IPS-NIHi7 (cell line): ENCODE measurements at regions not wholly inside any gene's neighbourhood (a gene's known extent, or its start where the extent isn't known, plus 50 kb on each side); places are given as distances from the start of the nearest gene placed in this dataset.
"Not testable (repeated sequence)": the region's sequence is repeated elsewhere in the genome, so short reads cannot be mapped to it uniquely, and the experiment has no call there.

ENCODE experiments used
- DNase-seq: peaks from one replicate; pipeline ENCODE4 v3.0.0; 2012; ENCODE audit warnings: mixed read lengths; ENCODE audit errors: extremely low spot score

DNA sequence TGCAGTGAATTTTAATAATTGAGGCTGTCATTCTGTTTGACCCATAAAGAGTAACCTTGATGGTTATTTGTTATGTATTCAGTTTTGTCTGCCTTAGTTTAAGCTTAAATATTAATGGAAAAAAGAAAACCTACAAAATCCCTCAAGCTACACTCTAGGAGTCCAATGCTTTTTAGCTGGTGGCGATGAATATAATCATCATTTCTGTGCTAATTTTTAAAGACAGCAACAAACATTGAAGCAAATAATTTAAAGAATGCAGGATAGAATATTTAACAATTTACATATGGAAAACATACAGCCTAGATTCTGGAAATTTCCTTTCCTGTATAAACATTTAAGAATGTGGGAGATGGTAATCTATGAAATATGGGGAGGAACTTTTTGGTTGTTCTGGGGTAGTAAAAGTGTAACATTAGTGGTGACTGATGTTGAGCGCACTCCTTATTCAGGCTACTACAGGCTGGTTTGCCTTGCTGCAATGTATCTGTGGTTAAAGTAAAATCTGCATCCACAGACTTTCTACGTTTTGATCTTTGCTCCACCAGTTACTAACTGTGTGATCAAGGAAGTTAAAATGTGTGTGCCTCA, 287.9 kb upstream of the DEFB112 start:
- DNase-seq: no peak

DNA sequence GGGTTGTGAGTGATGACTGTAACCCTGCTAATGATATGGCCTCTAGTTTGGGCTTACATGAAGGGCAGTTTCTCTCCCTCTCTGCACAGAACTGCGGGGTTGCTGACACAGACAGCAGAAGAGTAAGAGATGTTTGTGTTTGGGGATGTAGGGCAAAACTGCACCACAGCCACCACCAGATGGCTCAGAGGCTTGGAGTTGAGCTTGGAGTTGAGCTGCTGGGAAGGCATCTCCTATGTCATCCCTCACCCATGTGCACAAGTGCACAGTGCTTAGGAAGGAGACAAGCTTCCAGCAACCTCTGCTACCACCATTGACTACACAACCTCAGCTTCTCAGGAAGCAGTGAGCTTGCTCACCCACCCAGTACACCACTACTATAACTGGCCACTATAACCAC, 303.9 kb upstream of the DEFB112 start:
- peak; percentile 16 for DNase-seq

DNA sequence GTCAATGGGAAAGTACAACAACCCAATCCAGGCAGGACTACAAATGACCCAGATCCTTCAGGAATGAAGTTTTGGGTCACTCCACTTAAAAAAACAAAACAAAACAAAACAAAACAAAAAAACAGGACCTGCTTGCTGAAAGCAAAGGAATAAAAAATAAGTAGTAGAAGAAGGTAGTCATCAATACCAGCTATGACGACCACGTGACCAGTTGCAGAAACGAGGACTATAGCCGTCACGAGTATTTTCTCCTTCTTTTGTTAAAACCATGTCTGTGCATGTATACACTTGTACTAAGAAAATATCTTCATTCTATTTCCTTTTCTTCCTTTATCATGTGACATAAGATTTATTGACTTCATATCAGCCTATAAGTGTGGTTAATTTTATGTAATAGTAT, 308.4 kb upstream of the DEFB112 start:
- DNase-seq: no peak

DNA sequence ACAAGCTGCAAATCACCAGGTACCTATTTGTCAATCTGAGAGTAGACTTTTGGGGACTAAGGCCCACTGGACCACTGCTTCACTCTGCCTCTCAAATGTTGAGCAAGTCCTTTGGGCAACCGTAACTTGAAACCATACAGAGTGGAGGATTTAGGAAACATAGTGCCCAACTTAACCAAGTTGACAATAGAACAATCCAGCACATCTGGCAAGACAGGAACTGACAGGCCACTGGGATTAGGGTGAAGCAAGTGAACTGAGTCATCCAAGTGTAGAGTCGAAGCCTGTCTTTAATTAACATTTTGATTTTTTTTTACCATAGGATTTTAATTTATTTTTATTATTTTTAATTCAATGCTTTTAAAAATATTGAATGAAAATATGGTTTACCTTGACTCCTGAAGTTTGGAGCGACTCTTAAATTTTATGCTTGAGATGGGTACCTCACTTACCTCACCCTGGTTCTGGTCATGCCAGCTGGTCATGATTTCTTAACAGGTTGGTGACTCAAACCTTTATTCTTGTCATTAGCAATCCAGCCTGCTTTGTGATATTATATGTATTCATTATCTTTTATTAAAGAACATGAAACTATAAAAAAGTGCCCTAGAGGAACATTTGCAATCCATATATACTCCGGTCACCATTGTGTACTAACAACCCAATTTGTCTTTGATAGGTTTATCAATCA, 312.1 kb upstream of the DEFB112 start:
- no peak for DNase-seq

DNA sequence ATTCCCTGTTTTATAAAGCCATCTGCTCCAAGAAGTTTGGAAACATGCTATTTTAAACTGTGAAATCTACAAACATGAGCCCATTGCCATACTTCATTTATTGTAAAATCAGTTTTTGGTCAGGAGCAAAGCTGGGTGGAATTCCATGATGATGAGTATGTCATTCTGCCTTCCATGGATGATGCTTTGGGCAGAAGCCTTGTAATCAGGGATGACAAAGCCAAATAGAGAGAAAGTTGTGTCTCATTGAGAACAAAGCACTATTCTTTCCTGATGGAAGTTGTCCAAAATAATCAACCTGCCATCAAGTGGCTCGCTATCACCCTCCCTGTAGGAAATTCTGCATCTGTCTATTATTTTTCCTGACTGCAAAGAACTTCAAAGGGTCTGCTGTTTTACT, 313.0 kb upstream of the DEFB112 start:
- no peak for DNase-seq

DNA sequence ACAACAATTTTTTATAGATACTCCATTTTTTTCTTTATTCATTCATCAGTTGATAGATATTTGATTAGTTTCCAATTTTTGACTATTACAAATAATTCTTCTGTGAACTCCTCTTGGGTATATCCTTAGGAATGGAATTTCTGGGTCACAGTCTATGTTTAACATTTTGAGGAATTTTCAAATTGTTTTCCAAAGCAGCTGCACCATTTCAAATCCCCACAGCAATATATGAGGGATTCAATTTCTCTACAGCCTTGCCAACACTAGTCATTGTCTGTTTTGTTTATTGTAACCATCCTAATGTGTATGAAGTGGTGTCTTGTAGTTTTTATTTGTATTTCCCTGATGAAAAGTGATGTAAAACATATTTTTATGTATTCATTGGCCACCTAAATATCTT, 320.3 kb upstream of the DEFB112 start:
- DNase-seq: no peak

DNA sequence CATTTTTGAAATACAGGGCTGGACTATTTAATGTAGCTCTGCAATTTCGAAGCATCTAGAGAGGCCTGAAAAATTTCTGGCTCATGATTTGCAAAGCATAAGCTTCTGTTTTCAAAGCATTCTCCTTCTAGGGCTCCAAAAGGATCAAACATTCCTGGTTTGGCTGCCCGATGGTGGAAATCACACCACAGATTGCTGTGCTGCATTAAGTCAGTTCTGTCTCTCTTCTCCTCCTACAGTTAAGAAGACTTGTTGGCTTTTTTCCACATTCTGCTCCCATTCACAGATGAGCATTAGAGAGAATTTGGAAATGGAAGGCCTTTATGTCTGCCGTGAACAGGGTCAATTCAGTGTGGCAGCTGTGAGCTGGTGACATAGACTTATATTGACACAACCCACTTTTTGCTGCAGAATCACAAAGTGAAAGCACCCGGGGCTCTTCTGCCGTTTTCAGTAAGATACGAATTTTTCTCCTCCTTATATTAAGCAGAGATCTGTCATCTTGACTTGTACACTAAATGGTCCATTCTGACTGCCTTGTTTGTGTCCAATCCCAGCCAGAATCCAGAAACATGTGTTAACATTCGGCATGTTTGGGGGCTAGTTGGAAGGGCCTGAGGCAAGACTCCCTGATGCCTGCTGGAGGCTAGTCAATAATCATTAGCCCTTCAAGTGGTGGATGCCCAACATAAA, 330.8 kb upstream of the DEFB112 start:
- DNase-seq: no peak

DNA sequence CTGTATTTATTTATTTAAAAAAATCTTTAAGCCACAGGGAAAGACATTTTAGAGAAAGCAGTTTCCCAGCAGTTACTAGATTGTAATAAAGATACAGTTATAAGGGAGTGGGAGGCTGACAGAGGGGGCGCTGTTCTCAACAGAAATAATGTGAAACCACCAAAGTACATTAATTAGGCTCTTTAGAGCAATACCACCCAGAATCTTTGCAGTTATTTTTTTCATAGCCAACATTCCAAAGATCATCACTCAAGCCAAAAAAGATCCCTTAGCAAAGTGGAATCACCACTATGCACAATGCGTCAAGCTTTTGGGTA, 331.3 kb upstream of the DEFB112 start:
- DNase-seq: peak; percentile 20

DNA sequence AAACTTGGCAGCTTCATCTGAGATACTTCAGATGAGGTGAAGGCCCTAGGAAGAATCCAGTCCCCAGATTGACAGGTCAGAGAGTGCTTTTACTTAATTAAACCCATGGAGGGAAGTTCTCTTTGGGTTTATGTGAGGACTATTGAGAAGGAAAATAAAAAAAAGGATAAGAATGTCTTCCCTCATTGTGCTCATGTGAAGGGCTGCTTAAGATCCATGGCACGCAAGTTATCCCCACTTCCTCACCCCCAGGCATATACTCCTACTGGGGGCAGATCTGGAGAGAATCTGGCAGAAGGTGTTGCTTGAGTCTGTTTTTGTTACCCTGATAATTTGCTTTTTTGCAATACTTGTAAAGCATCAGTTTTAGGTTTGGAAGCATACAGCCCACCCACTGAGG, 322.9 kb upstream of the TFAP2D start:
- DNase-seq: no peak

DNA sequence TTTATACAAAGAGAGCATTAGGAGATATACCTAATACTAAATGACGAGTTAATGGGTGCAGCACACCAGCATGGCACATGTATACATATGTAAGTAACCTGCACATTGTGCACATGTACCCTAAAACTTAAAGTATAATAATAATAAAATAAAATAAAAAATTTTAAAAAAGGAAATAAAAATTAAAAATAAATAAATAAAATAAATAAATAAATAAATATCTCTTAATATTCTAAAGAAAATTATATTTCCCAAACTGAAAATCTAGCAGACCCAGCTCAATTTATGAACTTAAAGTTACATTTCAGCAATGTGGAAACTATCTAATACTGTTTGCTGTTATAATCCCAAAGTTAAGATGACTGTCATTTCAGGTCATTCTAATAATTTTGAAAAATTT, 319.2 kb upstream of the TFAP2D start:
- DNase-seq: not testable (repeated sequence)

DNA sequence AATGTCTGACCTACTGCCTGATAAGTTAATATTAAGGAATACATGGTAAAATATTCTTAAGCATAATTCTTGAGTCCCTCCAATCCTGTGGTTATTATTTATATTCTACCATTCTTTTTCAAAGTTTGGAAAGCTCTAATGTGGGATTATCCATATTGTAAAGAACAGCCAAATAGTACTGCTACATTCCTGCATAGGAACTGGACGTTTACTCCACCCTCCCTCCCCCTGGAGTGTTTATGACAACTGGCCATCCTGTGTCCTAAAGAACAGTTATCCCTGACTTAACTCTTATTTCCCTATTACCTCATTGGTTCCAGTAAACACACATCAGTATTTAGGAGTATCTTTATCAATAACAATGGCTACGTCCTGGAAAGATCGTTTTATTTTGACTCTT, 308.7 kb upstream of the TFAP2D start:
- no peak for DNase-seq

DNA sequence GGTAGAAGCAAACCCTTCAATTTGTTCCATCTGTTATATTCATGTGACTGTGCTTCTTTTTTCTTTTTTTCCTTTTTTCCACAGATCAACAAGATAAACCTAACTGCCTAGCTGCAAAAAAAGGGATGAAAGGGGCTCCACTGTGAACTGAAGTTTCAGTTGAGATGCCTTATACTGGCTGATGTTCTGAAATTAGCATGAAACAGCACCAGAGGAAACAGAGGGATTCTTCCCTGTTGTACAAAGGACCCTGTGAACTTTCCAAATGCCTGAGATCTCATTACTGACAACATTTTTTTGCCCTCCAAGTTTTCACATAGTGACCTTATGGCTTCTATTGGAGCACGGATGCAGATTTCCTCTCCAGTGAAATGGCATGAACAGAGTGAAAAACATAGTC, 302.7 kb upstream of the TFAP2D start:
- DNase-seq: no peak

DNA sequence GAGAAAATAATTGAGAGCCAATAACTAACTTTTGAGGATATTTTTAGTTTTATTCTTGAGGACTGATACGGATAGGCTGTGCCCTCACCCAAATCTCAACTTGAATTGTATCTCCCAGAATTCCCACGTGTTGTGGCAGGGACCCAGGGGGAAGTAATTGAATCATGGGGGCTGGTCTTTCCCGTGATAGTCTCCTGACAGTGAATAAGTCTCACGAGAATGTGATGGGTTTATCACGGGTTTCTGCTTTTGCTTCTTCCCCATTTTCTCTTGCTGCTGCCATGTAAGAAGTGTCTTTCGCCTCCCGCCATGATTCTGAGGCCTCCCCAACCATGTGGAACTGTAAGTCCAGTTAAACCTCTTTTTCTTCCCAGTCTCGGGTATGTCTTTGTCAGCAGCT, 292.3 kb upstream of the TFAP2D start:
- DNase-seq: not testable (repeated sequence)

DNA sequence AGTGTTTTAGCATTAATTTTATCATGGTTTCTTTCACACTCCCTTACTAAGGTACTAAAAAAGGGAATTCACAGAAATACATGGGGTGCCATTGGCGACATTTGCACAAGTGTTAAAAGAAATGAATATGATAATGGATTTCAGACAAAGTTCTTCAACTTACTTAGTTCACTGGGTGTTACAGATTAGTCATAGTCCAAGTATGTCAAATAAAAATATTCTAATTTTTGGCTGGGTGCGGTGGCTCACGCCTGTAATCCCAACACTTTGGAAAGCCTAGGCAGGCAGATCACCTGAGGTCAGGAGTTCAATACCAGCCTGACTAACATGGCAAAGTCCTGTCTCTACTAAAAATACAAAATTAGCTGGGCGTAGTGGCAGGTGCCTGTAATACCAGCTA, 286.1 kb upstream of the TFAP2D start:
- DNase-seq: no peak

DNA sequence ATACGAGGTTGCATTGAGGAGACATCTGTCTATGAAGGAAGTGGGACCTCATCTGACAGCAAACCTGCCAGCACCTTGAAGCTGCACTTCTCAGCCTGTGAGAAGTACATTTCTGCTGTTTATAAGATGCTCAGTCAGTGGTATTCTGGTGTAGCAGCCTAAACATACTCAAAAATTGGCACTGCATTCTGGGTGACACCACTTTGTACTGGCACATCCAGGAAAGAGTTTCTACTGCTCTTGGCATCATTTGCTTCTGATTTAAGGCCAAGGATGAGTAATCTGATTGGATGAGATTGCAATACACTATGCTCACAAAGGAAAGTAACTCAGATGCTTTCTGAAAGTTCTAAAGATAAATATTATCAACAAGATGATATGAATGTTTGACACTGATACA, 275.4 kb upstream of the TFAP2D start:
- no peak for DNase-seq

DNA sequence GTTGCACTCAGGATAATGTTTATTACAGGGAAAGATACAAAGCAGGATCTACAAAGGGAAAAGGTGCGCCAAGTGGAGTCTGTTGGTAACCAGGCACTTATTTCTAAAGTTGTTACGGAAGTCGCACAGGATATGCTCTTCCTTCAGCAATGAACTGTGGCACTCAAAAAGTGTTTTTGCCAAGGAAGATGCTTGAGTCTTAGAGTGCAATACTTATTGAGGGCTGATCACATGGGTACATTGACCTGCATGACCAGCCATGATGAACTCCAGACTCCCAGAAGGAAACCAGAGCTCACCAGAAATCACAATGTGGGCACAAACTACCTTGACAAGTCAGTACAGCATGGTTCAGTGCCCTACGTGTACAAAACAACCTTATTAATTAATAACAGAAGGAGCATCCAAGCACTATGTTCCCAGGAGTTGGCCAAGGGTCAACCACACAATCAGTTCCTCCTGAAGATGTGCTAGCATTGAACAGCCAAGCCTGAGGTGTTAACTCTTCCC, 270.7 kb upstream of the TFAP2D start:
- no peak for DNase-seq

DNA sequence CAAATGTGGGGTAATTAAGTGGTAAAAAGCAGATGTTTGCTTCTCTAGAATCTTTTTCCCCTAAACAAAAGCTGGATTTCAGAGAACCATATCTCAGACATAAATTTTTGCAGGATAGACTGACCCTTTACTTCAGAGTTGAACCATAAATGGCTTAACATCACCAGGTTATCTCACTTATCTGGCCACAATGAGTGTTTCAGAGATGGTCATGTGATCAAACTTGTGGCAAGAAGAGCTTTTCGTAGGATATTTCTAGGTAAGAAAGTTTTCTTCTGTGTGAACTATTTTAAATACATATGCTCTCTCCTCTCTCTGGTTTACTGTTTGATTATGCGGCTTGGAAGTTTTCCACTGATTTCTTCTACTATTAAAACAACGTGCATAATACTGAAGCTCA, 270.2 kb upstream of the TFAP2D start:
- no peak for DNase-seq

DNA sequence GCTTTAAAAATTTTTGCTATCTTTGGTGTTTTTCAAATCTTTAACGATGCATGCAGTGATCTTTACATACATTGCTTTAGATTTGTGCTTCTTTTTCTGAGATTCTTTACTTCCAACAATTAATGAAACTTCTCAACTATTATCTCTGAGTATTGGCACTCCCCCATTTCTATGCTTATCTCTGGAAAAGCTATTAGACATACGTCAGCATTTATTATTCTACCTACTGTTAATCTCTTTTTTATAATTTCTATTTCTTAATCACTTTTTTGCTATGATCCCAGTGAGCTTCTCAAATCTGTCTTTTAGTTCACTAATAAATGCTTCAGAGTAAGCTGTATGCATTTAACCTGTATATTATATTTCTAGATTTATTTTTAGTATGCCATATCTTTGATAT, 264.2 kb upstream of the TFAP2D start:
- DNase-seq: no peak

DNA sequence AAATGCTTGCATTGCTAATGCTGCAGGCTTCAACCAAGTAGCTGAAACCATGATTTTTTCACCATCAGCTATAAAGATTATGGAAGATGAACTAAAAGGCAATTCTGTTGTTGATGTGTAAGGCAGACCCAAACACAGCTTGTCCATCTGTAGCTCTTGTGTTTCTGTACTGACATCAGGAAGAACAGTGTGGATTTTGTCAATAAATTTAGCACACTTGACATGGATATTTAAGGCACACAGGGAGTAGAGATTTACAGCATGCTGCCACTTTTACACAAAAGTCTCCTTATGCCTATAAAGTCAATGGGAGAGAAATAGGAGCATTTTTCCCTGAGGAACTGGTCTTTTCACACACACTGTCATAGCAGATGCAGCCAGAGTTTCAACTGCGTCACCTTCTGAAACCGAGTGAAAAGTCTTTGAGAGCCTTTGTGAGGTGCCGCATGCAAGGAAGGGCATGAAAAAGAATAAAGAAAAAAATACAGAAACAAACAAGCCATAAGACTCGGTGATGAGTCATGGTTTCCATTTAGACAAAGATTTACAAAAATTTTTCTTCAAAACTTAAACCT, 261.4 kb upstream of the TFAP2D start:
- no peak for DNase-seq

DNA sequence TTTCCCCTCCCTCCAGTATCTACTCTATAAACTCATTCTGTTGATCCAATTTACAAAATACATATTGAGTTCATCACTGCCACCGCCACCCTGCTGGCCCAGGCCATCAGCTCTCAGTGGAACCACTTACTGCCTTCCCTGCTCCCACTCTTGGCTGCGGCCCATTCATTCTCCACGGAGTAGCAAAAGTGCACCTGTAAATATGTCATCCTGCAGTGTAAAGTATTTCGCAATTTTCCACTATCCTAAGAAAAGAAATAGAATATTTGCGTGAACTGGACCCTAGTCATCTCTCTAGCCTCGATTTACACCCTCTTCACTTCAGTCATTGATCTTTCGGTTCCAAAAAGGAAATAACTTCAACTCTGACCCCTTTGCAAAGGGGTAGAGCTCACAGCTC, 258.3 kb upstream of the TFAP2D start:
- no peak for DNase-seq

DNA sequence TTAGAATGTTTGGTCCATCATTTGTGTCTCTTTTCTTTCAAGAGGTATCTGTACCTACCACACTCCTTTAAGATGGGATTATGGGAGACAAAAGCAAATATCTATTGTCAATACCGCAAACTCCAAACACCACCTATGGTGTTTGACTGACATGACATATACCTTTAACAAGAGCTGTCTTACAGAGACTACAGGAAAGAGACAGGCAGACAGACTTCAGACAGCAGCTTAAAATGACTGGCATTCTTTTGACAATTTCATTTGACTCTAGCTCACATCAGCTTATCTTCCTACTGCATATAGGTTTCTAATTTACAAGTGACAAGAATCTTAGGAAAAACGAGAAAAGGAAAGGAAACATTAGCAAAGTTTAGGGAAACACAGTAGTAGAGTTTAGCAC, 256.0 kb upstream of the TFAP2D start:
- DNase-seq: no peak

DNA sequence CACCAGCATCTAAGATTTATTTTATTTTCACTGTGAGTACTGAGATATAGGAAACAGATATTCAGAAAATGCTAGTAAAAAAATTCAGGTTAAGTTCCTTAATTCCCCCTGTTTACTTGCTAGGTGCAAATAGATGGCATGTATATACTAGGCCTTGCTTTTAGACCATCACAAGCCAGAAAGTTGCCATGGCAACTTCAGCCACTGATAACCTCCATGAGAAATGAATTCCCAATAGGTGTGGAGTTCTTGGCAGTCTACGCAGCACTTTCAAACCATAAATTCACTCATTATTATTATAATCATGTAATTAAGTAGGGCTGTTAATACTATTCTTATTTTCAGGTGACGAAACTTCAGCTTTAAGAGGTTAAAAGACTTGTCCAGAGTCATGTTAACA, 251.6 kb upstream of the TFAP2D start:
- no peak for DNase-seq

DNA sequence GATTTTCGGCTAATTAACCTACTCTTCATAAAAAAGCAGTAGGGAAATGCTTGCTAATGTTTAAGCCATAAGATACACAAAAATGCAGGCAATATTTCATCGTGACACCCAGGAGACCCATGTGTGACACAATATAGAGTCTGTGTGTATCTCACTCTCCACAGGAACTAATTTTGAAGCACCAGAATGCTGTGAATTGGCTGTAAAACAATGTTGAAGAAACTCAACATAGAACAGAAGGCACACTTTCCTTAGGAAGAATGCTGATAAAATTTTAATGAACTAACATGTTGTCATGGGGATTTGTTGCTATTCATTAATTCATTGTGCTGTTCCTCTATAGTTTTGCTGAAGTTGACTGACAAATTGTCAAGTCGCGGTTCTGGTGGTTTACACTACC, 249.4 kb upstream of the TFAP2D start:
- DNase-seq: no peak
